ENCODE measurements at regions not wholly inside any gene's neighbourhood (a gene's known extent, or its start where the extent isn't known, plus 50 kb on each side); places are given as distances from the start of the nearest gene placed in this dataset.

DNA sequence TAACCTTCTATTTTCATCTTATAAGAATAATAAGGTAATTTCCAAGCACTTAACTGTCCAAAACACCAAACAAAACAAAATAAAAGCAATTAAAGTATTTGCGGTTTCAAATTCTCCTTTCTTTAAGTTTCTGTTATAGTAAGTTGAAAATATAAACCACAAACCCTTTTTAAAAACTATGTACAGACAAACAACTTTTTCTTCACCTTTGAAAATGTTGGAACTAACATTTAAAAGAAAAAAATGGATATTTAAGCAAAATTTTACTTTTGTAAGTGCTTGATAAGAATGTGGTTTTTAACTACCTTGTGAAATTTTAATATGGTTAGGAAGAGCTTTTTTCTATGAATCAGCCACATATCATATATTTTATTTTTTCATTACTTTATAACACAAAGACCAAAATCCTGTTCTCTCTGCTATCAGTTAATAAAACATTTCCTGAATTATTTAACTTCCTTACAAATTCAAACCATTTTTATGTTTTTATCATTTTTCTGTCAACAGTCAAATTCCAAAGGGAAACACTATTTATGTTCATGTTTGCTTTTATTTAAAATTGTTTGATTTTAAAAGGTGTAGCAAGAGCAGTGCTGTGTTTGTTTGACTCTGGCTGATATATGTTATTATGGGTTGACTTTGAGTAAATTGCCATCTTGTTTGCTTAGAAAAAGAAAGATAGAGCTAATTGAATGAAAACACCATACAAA, 554.1 kb upstream of the KLHL1 start:
- TF ChIP-seq, protein P1, sequence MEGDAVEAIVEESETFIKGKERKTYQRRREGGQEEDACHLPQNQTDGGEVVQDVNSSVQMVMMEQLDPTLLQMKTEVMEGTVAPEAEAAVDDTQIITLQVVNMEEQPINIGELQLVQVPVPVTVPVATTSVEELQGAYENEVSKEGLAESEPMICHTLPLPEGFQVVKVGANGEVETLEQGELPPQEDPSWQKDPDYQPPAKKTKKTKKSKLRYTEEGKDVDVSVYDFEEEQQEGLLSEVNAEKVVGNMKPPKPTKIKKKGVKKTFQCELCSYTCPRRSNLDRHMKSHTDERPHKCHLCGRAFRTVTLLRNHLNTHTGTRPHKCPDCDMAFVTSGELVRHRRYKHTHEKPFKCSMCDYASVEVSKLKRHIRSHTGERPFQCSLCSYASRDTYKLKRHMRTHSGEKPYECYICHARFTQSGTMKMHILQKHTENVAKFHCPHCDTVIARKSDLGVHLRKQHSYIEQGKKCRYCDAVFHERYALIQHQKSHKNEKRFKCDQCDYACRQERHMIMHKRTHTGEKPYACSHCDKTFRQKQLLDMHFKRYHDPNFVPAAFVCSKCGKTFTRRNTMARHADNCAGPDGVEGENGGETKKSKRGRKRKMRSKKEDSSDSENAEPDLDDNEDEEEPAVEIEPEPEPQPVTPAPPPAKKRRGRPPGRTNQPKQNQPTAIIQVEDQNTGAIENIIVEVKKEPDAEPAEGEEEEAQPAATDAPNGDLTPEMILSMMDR (IDR thresholded peaks at IDR 0.05): no peak
- no peak for TF ChIP-seq EP300 (IDR thresholded peaks at IDR 0.05)
- TF ChIP-seq POLR2AphosphoS5 (IDR thresholded peaks at IDR 0.05): no peak

All from esophagus muscularis mucosa (tissue), 4 donors.